Osteocyte (in vitro differentiated cells): ENCODE measurements at regions not wholly inside any gene's neighbourhood (a gene's known extent, or its start where the extent isn't known, plus 50 kb on each side); places are given as distances from the start of the nearest gene placed in this dataset.

Experiments used
- DNase-seq: peaks from one replicate; pipeline ENCODE4 v3.0.0; 2021; ENCODE audit warnings: mixed read lengths; ENCODE audit not compliant: unreplicated experiment; ENCODE audit errors: extremely low spot score
- H3K27ac Mint-ChIP-seq: one replicate; pipeline ENCODE4 v1.8.0; 2021; ENCODE audit warnings: mild to moderate bottlenecking, mixed read lengths; ENCODE audit not compliant: unreplicated experiment
- H3K27me3 Mint-ChIP-seq: one replicate; pipeline ENCODE4 v1.8.0; 2021; ENCODE audit warnings: mixed read lengths; ENCODE audit not compliant: unreplicated experiment
- H3K36me3 Mint-ChIP-seq: one replicate; pipeline ENCODE4 v1.8.0; 2021; ENCODE audit warnings: mixed read lengths; ENCODE audit not compliant: unreplicated experiment
- H3K4me1 Mint-ChIP-seq: one replicate; pipeline ENCODE4 v1.8.0; 2021; ENCODE audit warnings: mixed read lengths; ENCODE audit not compliant: unreplicated experiment
- H3K4me3 Mint-ChIP-seq: one replicate; pipeline ENCODE4 v1.8.0; 2021; ENCODE audit warnings: mild to moderate bottlenecking, moderate library complexity, mixed read lengths; ENCODE audit not compliant: unreplicated experiment
- H3K9me3 Mint-ChIP-seq: one replicate; pipeline ENCODE4 v1.8.0; 2021; ENCODE audit warnings: mixed read lengths; ENCODE audit not compliant: unreplicated experiment
- CTCF ChIP-seq: fragments of 200-600 bp; sonication (generic); IDR thresholded peaks from 2 replicates; pipeline ENCODE4 v1.5.0; 2021; ENCODE audit warnings: antibody characterized with exemption, mild to moderate bottlenecking, moderate library complexity

- no peak overlapping the region for H3K27ac Mint-ChIP-seq
- no peaks in the 10 kb centered on the region for H3K4me1 Mint-ChIP-seq
- no peak for DNase-seq
- H3K9me3 Mint-ChIP-seq: peaks cover 30% of the 10 kb centered on the region
- no peak overlapping the region for H3K4me3 Mint-ChIP-seq
- H3K27me3 Mint-ChIP-seq: peaks cover 2% of the 10 kb centered on the region
- H3K36me3 Mint-ChIP-seq: peaks cover 6% of the 10 kb centered on the region
- TF ChIP-seq CTCF: no peak
Measured at GRCh38 chr9:82242285-82242963, 253.9 kb downstream of the SPATA31D1 start.

- no peak for TF ChIP-seq CTCF
- Mint-ChIP-seq H3K9me3 (no peaks in the 10 kb centered on the region), H3K27ac (no peak overlapping the region), H3K4me1 (no peaks in the 10 kb centered on the region), H3K27me3 (peaks cover 2% of the 10 kb centered on the region), H3K36me3 (no peaks in the 10 kb centered on the region), H3K4me3 (no peak overlapping the region)
- no peak for DNase-seq
Measured at GRCh38 chr9:82247318-82247717, 258.7 kb downstream of the SPATA31D1 start.

GRCh38 chr9:82252116-82252515 lies 263.5 kb downstream of the SPATA31D1 start:
- no peak for DNase-seq
- Mint-ChIP-seq H3K36me3 (no peaks in the 10 kb centered on the region), H3K9me3 (no peaks in the 10 kb centered on the region), H3K4me3 (no peak overlapping the region), H3K27ac (no peak overlapping the region), H3K27me3 (no peaks in the 10 kb centered on the region), H3K4me1 (peaks cover 4% of the 10 kb centered on the region)
- TF ChIP-seq CTCF: no peak

GRCh38 chr9:82254646-82255367 lies 266.2 kb downstream of the SPATA31D1 start:
- Mint-ChIP-seq H3K9me3 (no peaks in the 10 kb centered on the region), H3K4me1 (peaks cover 4% of the 10 kb centered on the region), H3K27me3 (no peaks in the 10 kb centered on the region), H3K36me3 (no peaks in the 10 kb centered on the region), H3K27ac (no peak overlapping the region), H3K4me3 (no peak overlapping the region)
- no peak for DNase-seq
- TF ChIP-seq CTCF: no peak

- peaks cover 4% of the 10 kb centered on the region for H3K4me1 Mint-ChIP-seq
- DNase-seq: no peak
- H3K27me3 Mint-ChIP-seq: no peaks in the 10 kb centered on the region
- H3K36me3 Mint-ChIP-seq: no peaks in the 10 kb centered on the region
- H3K27ac Mint-ChIP-seq: no peak overlapping the region
- no peaks in the 10 kb centered on the region for H3K9me3 Mint-ChIP-seq
- no peak overlapping the region for H3K4me3 Mint-ChIP-seq
- TF ChIP-seq CTCF: no peak
Measured at GRCh38 chr9:82255481-82256176, 267.1 kb downstream of the SPATA31D1 start.
